Activated naive CD8-positive, alpha-beta T cell treated with anti-CD3 and anti-CD28 coated beads, Interleukin-2, amount 50 U/mL, for 24 hours (primary cell): ENCODE measurements at regions not wholly inside any gene's neighbourhood (a gene's known extent, or its start where the extent isn't known, plus 50 kb on each side); places are given as distances from the start of the nearest gene placed in this dataset.
"Not testable (repeated sequence)": the region's sequence is repeated elsewhere in the genome, so short reads cannot be mapped to it uniquely, and the experiment has no call there.

Experiments
- ATAC-seq: fragments of 150-1000 bp; cut with Tn5 transposase; one replicate; pipeline ENCODE4 v1.10.0; 2021
- DNase-seq: peaks from one replicate; pipeline ENCODE4 v3.0.0; 2021
- H3K27ac Mint-ChIP-seq: one replicate; pipeline ENCODE4 v1.8.0; 2021; ENCODE audit warnings: mild to moderate bottlenecking, mixed read lengths
- H3K27me3 Mint-ChIP-seq: one replicate; pipeline ENCODE4 v1.8.0; 2021; ENCODE audit warnings: mixed read lengths
- H3K36me3 Mint-ChIP-seq: one replicate; pipeline ENCODE4 v1.8.0; 2021; ENCODE audit warnings: low read depth, mixed read lengths
- H3K4me1 Mint-ChIP-seq: one replicate; pipeline ENCODE4 v1.8.0; 2021; ENCODE audit warnings: mixed read lengths
- H3K4me3 Mint-ChIP-seq: one replicate; pipeline ENCODE4 v1.8.0; 2021; ENCODE audit warnings: mild to moderate bottlenecking, moderate library complexity, mixed read lengths
- H3K9me3 Mint-ChIP-seq: one replicate; pipeline ENCODE4 v1.8.0; 2021; ENCODE audit warnings: mixed read lengths

- ATAC-seq: no peak
- Mint-ChIP-seq H3K27me3 (peaks cover 20% of the 10 kb centered on the region), H3K4me1 (no peaks in the 10 kb centered on the region), H3K9me3 (peaks cover 14% of the 10 kb centered on the region), H3K4me3 (no peak overlapping the region), H3K27ac (no peak overlapping the region), H3K36me3 (no peaks in the 10 kb centered on the region)
- DNase-seq: no peak
Measured at GRCh38 chrX:500481-501010, 113.8 kb upstream of the PPP2R3B start.

DNA sequence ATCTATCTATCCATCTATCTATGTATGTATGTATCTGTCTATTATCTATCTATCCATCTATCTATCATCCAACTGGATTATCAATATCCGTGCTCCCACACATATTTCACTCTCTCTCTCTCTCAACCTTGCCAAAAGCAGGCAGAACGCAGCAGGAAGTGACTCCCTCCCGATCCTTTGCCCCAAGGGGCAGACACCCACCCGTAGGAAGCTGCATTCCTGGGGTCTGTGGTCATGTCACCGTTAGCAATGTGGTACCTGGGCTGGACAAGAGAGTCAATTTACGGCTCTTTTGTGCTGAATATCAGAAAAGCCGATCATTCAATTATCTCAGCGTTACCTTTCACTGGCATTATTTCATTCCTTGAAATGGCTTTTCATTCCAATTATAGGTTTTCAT, 119.6 kb upstream of the PPP2R3B start:
- Mint-ChIP-seq H3K36me3 (no peaks in the 10 kb centered on the region), H3K4me1 (no peaks in the 10 kb centered on the region), H3K27me3 (peaks cover 11% of the 10 kb centered on the region), H3K4me3 (no peak overlapping the region), H3K9me3 (peaks cover 27% of the 10 kb centered on the region), H3K27ac (no peak overlapping the region)
- ATAC-seq (no peak), DNase-seq (no peak)

GRCh38 chrX:508163-508562, 121.5 kb upstream of the PPP2R3B start:
- Mint-ChIP-seq H3K4me3 (no peak overlapping the region), H3K27ac (no peak overlapping the region), H3K27me3 (no peaks in the 10 kb centered on the region), H3K9me3 (peaks cover 13% of the 10 kb centered on the region), H3K4me1 (no peaks in the 10 kb centered on the region), H3K36me3 (no peaks in the 10 kb centered on the region)
- no peak for ATAC-seq
- no peak for DNase-seq

DNA sequence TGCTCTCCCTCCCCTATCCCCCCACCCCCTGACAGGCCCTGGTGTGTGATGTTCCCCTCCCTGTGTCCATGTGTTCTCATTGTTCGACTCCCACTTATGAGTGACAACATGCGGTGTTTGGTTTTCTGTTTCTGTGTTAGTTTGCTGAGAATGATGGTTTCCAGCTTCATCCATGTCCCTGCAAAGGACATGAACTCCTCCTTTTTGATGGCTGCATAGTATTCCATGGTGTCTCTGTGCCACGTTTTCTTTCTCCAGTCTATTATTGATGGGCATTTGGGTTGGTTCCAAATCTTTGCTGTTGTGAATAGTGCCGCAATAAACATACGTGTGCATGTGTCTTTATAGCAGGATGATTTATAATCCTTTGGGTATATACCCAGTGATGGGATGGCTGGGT, 121.8 kb upstream of the SHOX start:
- ATAC-seq, H3K4me1 Mint-ChIP-seq, H3K27me3 Mint-ChIP-seq, H3K4me3 Mint-ChIP-seq, DNase-seq, H3K27ac Mint-ChIP-seq, H3K36me3 Mint-ChIP-seq: not testable (repeated sequence)
- H3K9me3 Mint-ChIP-seq: peaks cover 13% of the 10 kb centered on the region

DNA sequence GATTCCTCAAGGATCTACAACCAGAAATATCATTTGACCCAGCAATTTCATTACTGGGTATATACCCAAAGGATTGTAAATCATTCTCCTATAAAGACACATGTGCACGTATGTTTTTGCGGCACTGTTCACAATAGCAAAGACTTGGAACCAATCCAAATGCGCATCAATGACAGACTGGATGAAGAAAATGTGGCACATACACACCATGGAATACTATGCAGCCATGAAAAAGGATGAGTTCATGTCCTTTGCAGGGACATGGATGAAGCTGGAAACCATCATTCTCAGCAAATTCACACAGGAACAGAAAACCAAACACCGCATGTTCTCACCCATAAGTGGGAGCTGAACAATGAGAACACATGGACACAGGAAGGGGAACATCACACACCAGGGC, 119.5 kb upstream of the SHOX start:
- not testable (repeated sequence) for DNase-seq, H3K36me3 Mint-ChIP-seq, ATAC-seq, H3K4me1 Mint-ChIP-seq, H3K27ac Mint-ChIP-seq, H3K4me3 Mint-ChIP-seq, H3K27me3 Mint-ChIP-seq
- H3K9me3 Mint-ChIP-seq: peaks cover 13% of the 10 kb centered on the region

GRCh38 chrX:518319-518718, 112.3 kb upstream of the SHOX start:
- Mint-ChIP-seq H3K36me3 (no peaks in the 10 kb centered on the region), H3K27ac (no peak overlapping the region), H3K4me3 (no peak overlapping the region), H3K27me3 (peaks cover 16% of the 10 kb centered on the region), H3K4me1 (no peaks in the 10 kb centered on the region), H3K9me3 (peaks cover 4% of the 10 kb centered on the region)
- no peak for DNase-seq
- ATAC-seq: no peak

DNA sequence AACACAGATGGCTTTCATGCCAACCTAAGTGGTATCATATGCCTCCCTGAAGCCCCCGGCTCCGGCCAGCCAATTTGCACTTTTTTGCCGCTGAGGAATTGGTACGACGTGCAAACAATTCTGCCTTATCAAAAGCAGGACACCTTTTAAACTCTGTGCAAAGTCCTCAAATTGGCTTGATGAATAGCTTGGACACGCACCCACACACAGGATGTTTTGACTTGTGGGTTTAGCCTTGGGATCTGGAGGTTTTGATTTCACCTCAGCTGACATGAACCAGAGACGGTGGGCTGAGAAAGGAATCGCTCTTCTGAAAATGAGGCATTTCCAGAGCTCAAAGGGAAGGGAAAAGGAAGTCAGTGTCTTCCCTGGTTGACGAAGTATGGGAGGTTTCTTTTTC, 110.8 kb upstream of the SHOX start:
- H3K27ac Mint-ChIP-seq: no peak overlapping the region
- H3K27me3 Mint-ChIP-seq: peaks cover 16% of the 10 kb centered on the region
- no peaks in the 10 kb centered on the region for H3K4me1 Mint-ChIP-seq
- DNase-seq: no peak
- ATAC-seq: no peak
- no peak overlapping the region for H3K4me3 Mint-ChIP-seq
- no peaks in the 10 kb centered on the region for H3K36me3 Mint-ChIP-seq
- H3K9me3 Mint-ChIP-seq: peaks cover 9% of the 10 kb centered on the region

DNA sequence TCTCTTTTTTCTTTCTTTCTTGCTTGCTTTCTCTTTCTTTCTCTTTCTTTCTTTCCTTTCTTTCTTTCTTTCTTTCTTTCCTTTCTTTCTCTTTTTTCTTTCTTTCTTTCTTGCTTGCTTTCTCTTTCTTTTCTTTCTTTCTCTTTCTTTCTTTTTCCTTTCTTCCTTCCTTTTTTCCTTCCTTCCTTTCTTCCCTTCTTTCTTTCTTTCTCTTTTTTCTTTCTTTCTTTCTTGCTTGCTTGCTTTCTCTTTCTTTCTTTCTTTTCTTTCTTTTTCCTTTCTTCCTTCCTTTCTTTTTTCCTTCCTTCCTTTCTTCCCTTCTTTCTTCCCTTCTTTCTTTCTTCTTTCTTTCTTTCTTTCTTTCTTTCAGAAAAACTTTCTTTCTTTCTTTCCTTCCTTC, 108.1 kb upstream of the SHOX start:
- H3K9me3 Mint-ChIP-seq: peaks cover 20% of the 10 kb centered on the region
- ATAC-seq (no peak), DNase-seq (no peak)
- H3K36me3 Mint-ChIP-seq: no peaks in the 10 kb centered on the region
- no peak overlapping the region for H3K27ac Mint-ChIP-seq
- no peaks in the 10 kb centered on the region for H3K4me1 Mint-ChIP-seq
- H3K27me3 Mint-ChIP-seq: peaks cover 7% of the 10 kb centered on the region
- no peak overlapping the region for H3K4me3 Mint-ChIP-seq

- ATAC-seq (no peak), DNase-seq (no peak)
- no peak overlapping the region for H3K27ac Mint-ChIP-seq
- peaks cover 25% of the 10 kb centered on the region for H3K9me3 Mint-ChIP-seq
- no peaks in the 10 kb centered on the region for H3K36me3 Mint-ChIP-seq
- no peaks in the 10 kb centered on the region for H3K4me1 Mint-ChIP-seq
- H3K27me3 Mint-ChIP-seq: peaks cover 2% of the 10 kb centered on the region
- no peak overlapping the region for H3K4me3 Mint-ChIP-seq
Measured at GRCh38 chrX:525134-525533, 105.5 kb upstream of the SHOX start.

- no peaks in the 10 kb centered on the region for H3K36me3 Mint-ChIP-seq
Measured at GRCh38 chrX:526295-527224, 104.0 kb upstream of the SHOX start.

DNA sequence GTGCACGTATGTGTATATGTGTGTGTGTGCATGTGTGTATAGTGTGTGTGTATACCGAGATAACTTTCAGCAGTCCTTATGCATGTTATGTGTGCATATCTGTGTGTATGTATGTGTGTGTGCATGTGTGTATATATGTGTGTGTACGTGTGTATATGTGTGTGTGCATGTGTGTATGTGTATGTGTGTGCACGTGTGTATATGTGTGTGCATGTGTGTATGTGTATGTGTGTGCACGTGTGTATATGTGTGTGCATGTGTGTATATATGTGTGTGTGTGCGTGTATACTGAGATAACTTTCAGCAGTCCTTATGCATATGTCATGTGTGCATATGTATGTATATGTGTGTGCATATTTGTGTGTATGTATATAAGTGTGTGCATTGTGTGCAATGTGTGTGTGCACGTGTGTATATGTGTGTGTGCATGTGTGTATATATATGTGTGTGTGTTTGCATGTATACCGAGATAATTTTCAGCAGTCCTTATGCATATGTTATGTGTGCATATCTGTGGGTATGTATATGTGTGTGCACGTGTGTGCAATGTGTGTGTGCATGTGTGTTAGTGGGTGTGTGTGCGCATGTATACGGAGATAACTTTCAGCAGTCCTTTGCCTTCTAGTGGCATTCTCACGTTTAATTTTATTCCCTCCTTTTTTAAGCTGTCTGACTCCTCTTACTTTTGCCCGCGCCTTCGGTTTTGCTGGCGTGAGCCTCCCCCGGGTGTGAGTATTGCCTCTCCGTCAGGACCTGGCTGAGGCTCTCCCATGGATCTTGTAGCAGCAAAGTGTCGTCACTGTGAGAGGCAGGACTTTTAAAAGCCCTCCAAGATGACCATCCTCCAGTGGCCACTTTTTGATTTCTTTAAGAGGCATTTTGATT, 99.6 kb upstream of the SHOX start:
- no peaks in the 10 kb centered on the region for H3K27me3 Mint-ChIP-seq
- H3K27ac Mint-ChIP-seq: no peak overlapping the region
- ATAC-seq (no peak), DNase-seq (no peak)
- H3K36me3 Mint-ChIP-seq: no peaks in the 10 kb centered on the region
- no peaks in the 10 kb centered on the region for H3K4me1 Mint-ChIP-seq
- no peak overlapping the region for H3K4me3 Mint-ChIP-seq
- peaks cover 17% of the 10 kb centered on the region for H3K9me3 Mint-ChIP-seq

More at GRCh38 chrX:526295-527224, 104.0 kb upstream of the SHOX start:
- DNase-seq: no peak
- no peak for ATAC-seq
- Mint-ChIP-seq H3K27me3 (no peaks in the 10 kb centered on the region), H3K4me1 (no peaks in the 10 kb centered on the region), H3K4me3 (no peak overlapping the region), H3K27ac (no peak overlapping the region), H3K9me3 (peaks cover 27% of the 10 kb centered on the region)

DNA sequence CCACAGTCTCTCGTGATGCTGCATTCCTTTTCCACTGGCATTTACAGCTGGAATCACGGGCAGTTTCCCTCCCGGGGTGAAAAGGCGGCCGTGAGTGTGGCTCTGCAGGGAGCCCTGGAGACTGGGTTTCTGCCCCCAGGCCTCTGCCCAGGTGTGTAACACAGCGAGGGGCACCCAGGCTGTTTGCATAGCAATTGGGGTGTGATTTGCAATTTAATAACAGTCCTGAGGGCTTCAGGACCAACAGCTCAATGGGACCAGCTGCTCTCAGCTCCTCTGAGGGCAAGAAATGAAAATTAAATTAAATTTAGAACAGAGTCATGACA, 99.0 kb upstream of the SHOX start:
- Mint-ChIP-seq H3K4me3 (no peak overlapping the region), H3K27me3 (no peaks in the 10 kb centered on the region), H3K4me1 (no peaks in the 10 kb centered on the region), H3K36me3 (no peaks in the 10 kb centered on the region), H3K9me3 (peaks cover 13% of the 10 kb centered on the region), H3K27ac (no peak overlapping the region)
- DNase-seq (no peak), ATAC-seq (no peak)

GRCh38 chrX:534804-535203, 95.8 kb upstream of the SHOX start:
- Mint-ChIP-seq H3K4me3 (no peak overlapping the region), H3K9me3 (peaks cover 11% of the 10 kb centered on the region), H3K4me1 (no peaks in the 10 kb centered on the region), H3K27ac (no peak overlapping the region), H3K36me3 (no peaks in the 10 kb centered on the region), H3K27me3 (no peaks in the 10 kb centered on the region)
- DNase-seq (no peak), ATAC-seq (no peak)

- H3K9me3 Mint-ChIP-seq: peaks cover 6% of the 10 kb centered on the region
- DNase-seq (no peak), ATAC-seq (no peak)
- no peaks in the 10 kb centered on the region for H3K4me1 Mint-ChIP-seq
- no peaks in the 10 kb centered on the region for H3K36me3 Mint-ChIP-seq
- no peak overlapping the region for H3K4me3 Mint-ChIP-seq
- no peaks in the 10 kb centered on the region for H3K27me3 Mint-ChIP-seq
- no peak overlapping the region for H3K27ac Mint-ChIP-seq
Measured at GRCh38 chrX:536616-537015, 94.0 kb upstream of the SHOX start.

GRCh38 chrX:537151-537550, 93.4 kb upstream of the SHOX start:
- Mint-ChIP-seq H3K9me3 (peaks cover 6% of the 10 kb centered on the region), H3K4me1 (no peaks in the 10 kb centered on the region), H3K4me3 (no peak overlapping the region), H3K27ac (no peak overlapping the region), H3K36me3 (no peaks in the 10 kb centered on the region), H3K27me3 (no peaks in the 10 kb centered on the region)
- DNase-seq (no peak), ATAC-seq (no peak)
